GM23248 (cell line): ENCODE measurements at regions not wholly inside any gene's neighbourhood (a gene's known extent, or its start where the extent isn't known, plus 50 kb on each side); places are given as distances from the start of the nearest gene placed in this dataset.

Source experiments
- DNase-seq: peaks from one replicate; pipeline ENCODE4 v3.0.0-alpha.2; 2015
- H2AFZ ChIP-seq: fragments of 200-600 bp; sonication (generic); 2 replicates; pipeline ENCODE4 v1.6.1; 2016; ENCODE audit warnings: antibody characterized with exemption
- H3F3A ChIP-seq: fragments of 200-600 bp; sonication (generic); 2 replicates; pipeline ENCODE4 v1.6.1; 2016; ENCODE audit warnings: mild to moderate bottlenecking, antibody characterized with exemption, mixed run types; ENCODE audit not compliant: insufficient read depth
- H3K27ac ChIP-seq: fragments of 200-600 bp; sonication (generic); 2 replicates; pipeline ENCODE4 v1.5.1; 2016; ENCODE audit warnings: mild to moderate bottlenecking
- H3K27me3 ChIP-seq: fragments of 200-600 bp; sonication (generic); replicated peaks from 2 replicates; pipeline ENCODE4 v1.6.1; 2016; ENCODE audit warnings: mild to moderate bottlenecking; ENCODE audit not compliant: insufficient read depth
- H3K36me3 ChIP-seq: fragments of 200-600 bp; sonication (generic); 2 replicates; pipeline ENCODE4 v1.6.1; 2016; ENCODE audit warnings: low read depth, mild to moderate bottlenecking
- H3K4me1 ChIP-seq: fragments of 200-600 bp; sonication (generic); 2 replicates; pipeline ENCODE4 v1.6.1; 2016; ENCODE audit warnings: mild to moderate bottlenecking; ENCODE audit not compliant: insufficient read depth
- H3K4me2 ChIP-seq: fragments of 200-600 bp; sonication (generic); one replicate; pipeline ENCODE4 v1.6.1; 2016; ENCODE audit warnings: mild to moderate bottlenecking; ENCODE audit not compliant: unreplicated experiment
- H3K4me3 ChIP-seq: fragments of 200-600 bp; sonication (generic); 2 replicates; pipeline ENCODE4 v1.5.1; 2016; ENCODE audit warnings: mild to moderate bottlenecking
- H3K79me2 ChIP-seq: fragments of 200-600 bp; sonication (generic); 2 replicates; pipeline ENCODE4 v1.6.1; 2016; ENCODE audit warnings: mild to moderate bottlenecking; ENCODE audit not compliant: insufficient read depth
- H3K9ac ChIP-seq: fragments of 200-600 bp; sonication (generic); 2 replicates; pipeline ENCODE4 v1.6.1; 2016; ENCODE audit warnings: mild to moderate bottlenecking
- H3K9me2 ChIP-seq: fragments of 200-600 bp; sonication (generic); 2 replicates; pipeline ENCODE4 v1.6.1; 2016; ENCODE audit warnings: mixed run types, mild to moderate bottlenecking, moderate library complexity; ENCODE audit not compliant: insufficient read depth
- H3K9me3 ChIP-seq: fragments of 200-600 bp; sonication (generic); one replicate; pipeline ENCODE4 v1.6.1; 2017; ENCODE audit warnings: low read depth
- H4K20me1 ChIP-seq: fragments of 200-600 bp; sonication (generic); 2 replicates; pipeline ENCODE4 v1.6.0; 2016; ENCODE audit not compliant: insufficient read depth
- EZH2 ChIP-seq: fragments of 200-600 bp; sonication (generic); IDR thresholded peaks from 2 replicates; pipeline ENCODE4 v1.6.1; 2018; ENCODE audit warnings: antibody characterized with exemption, mild to moderate bottlenecking; ENCODE audit not compliant: insufficient read depth, poor library complexity, severe bottlenecking
- EZH2phosphoT487 ChIP-seq: fragments of 200-600 bp; sonication (generic); IDR thresholded peaks from 2 replicates; pipeline ENCODE4 v1.6.1; 2018; ENCODE audit warnings: antibody characterized with exemption, moderate library complexity, mild to moderate bottlenecking, low read depth; ENCODE audit not compliant: insufficient read depth
- WGBS, 2 experiments: methylation state at CpG; one replicate each; pipeline ENCODE4 v1.1.6; 2015 to 2017; ENCODE audit warnings: low lambda C conversion rate in 2 of 2, low coverage in 1 of 2; ENCODE audit errors: missing lambda C conversion rate in 2 of 2; 5-methylcytosine and 5-hydroxymethylcytosine counted together
- in situ Hi-C: fragments of 300-500 bp; cut with MboI; formaldehyde crosslinking; loops from 2 replicates; pipeline ENCODE4 v1.15.0; 2020

- Histone ChIP-seq H3K27ac (peak overlapping the region; percentile 57), H4K20me1 (no peaks in the 10 kb centered on the region), H3K4me2 (no peak overlapping the region), H3K9me3 (no peaks in the 10 kb centered on the region), H2AFZ (no peak overlapping the region), H3F3A (no peaks in the 10 kb centered on the region), H3K4me3 (no peak overlapping the region), H3K79me2 (no peaks in the 10 kb centered on the region), H3K4me1 (no peaks in the 10 kb centered on the region), H3K9me2 (no peaks in the 10 kb centered on the region), H3K9ac (no peak overlapping the region), H3K27me3 (no peaks in the 10 kb centered on the region), H3K36me3 (no peaks in the 10 kb centered on the region)
- peak; percentile 36 for DNase-seq
- TF ChIP-seq EZH2phosphoT487 (no peak), EZH2 (no peak)
- in situ Hi-C loops: no loop called here
- 48 to 60% methylated on average over 2 of the region's 2 CpGs for WGBS, 2 experiments
Observed at GRCh38 chr13:59424661-59425060, 739.1 kb downstream of the DIAPH3 start.

GRCh38 chr13:59425211-59425741, 738.5 kb downstream of the DIAPH3 start:
- peak; percentile 43 for DNase-seq
- peak overlapping the region; percentile 57 for H3K27ac ChIP-seq
- no peak overlapping the region for H3K9ac ChIP-seq
- in situ Hi-C loops: no loop called here
- H3K4me2 ChIP-seq: no peak overlapping the region
- no peaks in the 10 kb centered on the region for H3K79me2 ChIP-seq
- no peak overlapping the region for H2AFZ ChIP-seq
- H3K27me3 ChIP-seq: no peaks in the 10 kb centered on the region
- no peaks in the 10 kb centered on the region for H4K20me1 ChIP-seq
- H3K4me3 ChIP-seq: no peak overlapping the region
- H3K9me3 ChIP-seq: no peaks in the 10 kb centered on the region
- no peaks in the 10 kb centered on the region for H3K4me1 ChIP-seq
- TF ChIP-seq EZH2phosphoT487: no peak
- no peak for TF ChIP-seq EZH2
- H3F3A ChIP-seq: no peaks in the 10 kb centered on the region
- WGBS, 2 experiments: 33 to 38% methylated on average over 4 of the region's 4 CpGs
- no peaks in the 10 kb centered on the region for H3K9me2 ChIP-seq
- H3K36me3 ChIP-seq: no peaks in the 10 kb centered on the region

- H3K4me2 ChIP-seq: no peak overlapping the region
- no peaks in the 10 kb centered on the region for H3K79me2 ChIP-seq
- H4K20me1 ChIP-seq: no peaks in the 10 kb centered on the region
- no peaks in the 10 kb centered on the region for H3K36me3 ChIP-seq
- no peak for DNase-seq
- no peaks in the 10 kb centered on the region for H3K9me2 ChIP-seq
- H3F3A ChIP-seq: no peaks in the 10 kb centered on the region
- H2AFZ ChIP-seq: no peak overlapping the region
- no peak overlapping the region for H3K27ac ChIP-seq
- in situ Hi-C loops: no loop called here
- no peaks in the 10 kb centered on the region for H3K4me1 ChIP-seq
- no peak overlapping the region for H3K4me3 ChIP-seq
- WGBS, 2 experiments: 8 to 39% methylated on average over 1 of the region's 1 CpG
- H3K9me3 ChIP-seq: no peaks in the 10 kb centered on the region
- no peaks in the 10 kb centered on the region for H3K27me3 ChIP-seq
- no peak overlapping the region for H3K9ac ChIP-seq
- TF ChIP-seq EZH2 (no peak), EZH2phosphoT487 (no peak)
Observed at GRCh38 chr13:59435024-59435423, 728.7 kb downstream of the DIAPH3 start.

GRCh38 chr13:59437544-59438301, 726.0 kb downstream of the DIAPH3 start:
- Histone ChIP-seq H3K4me2 (no peak overlapping the region), H4K20me1 (no peaks in the 10 kb centered on the region), H3K27ac (no peak overlapping the region), H3K9ac (no peak overlapping the region), H3K4me1 (no peaks in the 10 kb centered on the region), H3K9me3 (no peaks in the 10 kb centered on the region), H3F3A (no peaks in the 10 kb centered on the region), H3K9me2 (no peaks in the 10 kb centered on the region), H2AFZ (no peak overlapping the region), H3K79me2 (no peaks in the 10 kb centered on the region), H3K4me3 (no peak overlapping the region), H3K36me3 (no peaks in the 10 kb centered on the region), H3K27me3 (no peaks in the 10 kb centered on the region)
- DNase-seq: no peak
- in situ Hi-C loops: no loop called here
- TF ChIP-seq EZH2phosphoT487: no peak
- no peak for TF ChIP-seq EZH2
- WGBS, 2 experiments: 0 to 5% methylated on average over 2 of the region's 2 CpGs
